Calu3 (cell line): ENCODE measurements at regions not wholly inside any gene's neighbourhood (a gene's known extent, or its start where the extent isn't known, plus 50 kb on each side); places are given as distances from the start of the nearest gene placed in this dataset.

Experiments
- BruUV-seq: library from RNA; stranded (reverse); fragments of 400-500 nt; replicated peaks from 2 replicates; lab custom pipeline; 2021; lab: Mats Ljungman, UMichigan
- CTCF ChIA-PET: fragments of 300-600 bp; sonication (Branson Sonifier 250); formaldehyde crosslinking; loops from one replicate; lab custom pipeline; 2022; ENCODE audit warnings: antibody characterized with exemption; lab: Charles Lee
- DNase-seq: peaks from one replicate; pipeline ENCODE4 v3.0.0; 2022
- H3K27ac Mint-ChIP-seq: one replicate; pipeline ENCODE4 v1.8.0; 2022; ENCODE audit warnings: mixed read lengths; ENCODE audit not compliant: unreplicated experiment
- H3K27me3 Mint-ChIP-seq: one replicate; pipeline ENCODE4 v1.8.0; 2022; ENCODE audit warnings: mixed read lengths; ENCODE audit not compliant: unreplicated experiment
- H3K36me3 Mint-ChIP-seq: one replicate; pipeline ENCODE4 v1.8.0; 2022; ENCODE audit warnings: mild to moderate bottlenecking, moderate library complexity, mixed read lengths; ENCODE audit not compliant: insufficient read depth, unreplicated experiment
- H3K4me1 Mint-ChIP-seq: one replicate; pipeline ENCODE4 v1.8.0; 2022; ENCODE audit warnings: mild to moderate bottlenecking, low read depth, mixed read lengths; ENCODE audit not compliant: unreplicated experiment
- H3K4me3 Mint-ChIP-seq: one replicate; pipeline ENCODE4 v1.8.0; 2022; ENCODE audit warnings: mild to moderate bottlenecking, low read depth, moderate library complexity, mixed read lengths; ENCODE audit not compliant: unreplicated experiment
- H3K9me3 Mint-ChIP-seq: one replicate; pipeline ENCODE4 v1.8.0; 2022; ENCODE audit warnings: low read depth, mixed read lengths; ENCODE audit not compliant: unreplicated experiment
- CTCF ChIP-seq: fragments of 200-600 bp; IDR thresholded peaks from one replicate; pipeline ENCODE4 v1.8.0; 2022; ENCODE audit warnings: antibody characterized with exemption; ENCODE audit not compliant: unreplicated experiment
- intact Hi-C: fragments of 100-400 bp; cut with micrococcal nuclease; formaldehyde crosslinking; loops from one replicate; pipeline ENCODE4 v1.10.0; 2022; ENCODE audit not compliant: unreplicated experiment

GRCh38 chr18:45562567-45563479 lies 52.5 kb upstream of the SLC14A2 start:
- no peak for TF ChIP-seq CTCF
- Mint-ChIP-seq H3K27me3 (peaks cover 39% of the 10 kb centered on the region), H3K4me1 (no peaks in the 10 kb centered on the region), H3K9me3 (no peaks in the 10 kb centered on the region), H3K4me3 (no peak overlapping the region), H3K27ac (no peak overlapping the region), H3K36me3 (no peaks in the 10 kb centered on the region)
- intact Hi-C loops: no loop called here
- DNase-seq: no peak
- CTCF ChIA-PET: no interaction called here
- no TSS peak for BruUV-seq

- no TSS peak for BruUV-seq
- Mint-ChIP-seq H3K36me3 (no peaks in the 10 kb centered on the region), H3K4me3 (no peak overlapping the region), H3K4me1 (no peaks in the 10 kb centered on the region), H3K9me3 (no peaks in the 10 kb centered on the region), H3K27ac (no peak overlapping the region), H3K27me3 (peaks cover 60% of the 10 kb centered on the region)
- CTCF ChIA-PET: no interaction called here
- no peak for DNase-seq
- TF ChIP-seq CTCF: no peak
- intact Hi-C loops: no loop called here
Measured at GRCh38 chr18:45565280-45565970, 49.9 kb upstream of the SLC14A2 start.
